B cell (primary cell): ENCODE measurements at regions not wholly inside any gene's neighbourhood (a gene's known extent, or its start where the extent isn't known, plus 50 kb on each side); places are given as distances from the start of the nearest gene placed in this dataset.

Experiments used
- CTCF ChIP-seq: fragments of 200-600 bp; IDR thresholded peaks from one replicate; pipeline ENCODE4 v1.8.0; 2022; ENCODE audit warnings: antibody characterized with exemption, mild to moderate bottlenecking
- EZH2 ChIP-seq: IDR thresholded peaks from 2 replicates; pipeline ENCODE4 v1.6.1; 2012; ENCODE audit warnings: borderline replicate concordance, low read depth, mild to moderate bottlenecking, moderate library complexity, low read length; ENCODE audit not compliant: insufficient read depth, poor library complexity, severe bottlenecking

GRCh38 chr14:86935241-86935885, 1057.6 kb downstream of the GALC start:
- TF ChIP-seq CTCF (no peak), EZH2 (no peak)
